ENCODE measurements at regions not wholly inside any gene's neighbourhood (a gene's known extent, or its start where the extent isn't known, plus 50 kb on each side); places are given as distances from the start of the nearest gene placed in this dataset.

DNA sequence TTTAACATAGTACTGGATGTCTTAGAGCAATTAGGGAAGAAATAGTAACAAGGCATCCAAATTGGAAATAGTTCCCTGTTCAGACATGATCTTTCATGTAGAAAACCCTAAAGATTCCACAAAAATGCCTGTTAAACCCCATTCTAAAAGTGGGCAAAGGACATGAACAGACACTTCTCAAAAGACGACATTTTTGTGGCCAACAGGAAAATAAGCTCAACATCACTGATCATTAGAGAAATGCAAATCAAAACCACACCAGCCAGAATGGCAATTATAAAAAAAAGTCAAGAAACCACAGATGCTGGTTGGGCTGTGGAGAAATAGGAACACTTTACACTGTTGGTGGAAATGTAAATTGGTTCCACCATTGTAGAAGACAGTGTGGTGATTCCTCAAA, 109.9 kb upstream of the MOCS1 start:
- TF ChIP-seq, protein P1, sequence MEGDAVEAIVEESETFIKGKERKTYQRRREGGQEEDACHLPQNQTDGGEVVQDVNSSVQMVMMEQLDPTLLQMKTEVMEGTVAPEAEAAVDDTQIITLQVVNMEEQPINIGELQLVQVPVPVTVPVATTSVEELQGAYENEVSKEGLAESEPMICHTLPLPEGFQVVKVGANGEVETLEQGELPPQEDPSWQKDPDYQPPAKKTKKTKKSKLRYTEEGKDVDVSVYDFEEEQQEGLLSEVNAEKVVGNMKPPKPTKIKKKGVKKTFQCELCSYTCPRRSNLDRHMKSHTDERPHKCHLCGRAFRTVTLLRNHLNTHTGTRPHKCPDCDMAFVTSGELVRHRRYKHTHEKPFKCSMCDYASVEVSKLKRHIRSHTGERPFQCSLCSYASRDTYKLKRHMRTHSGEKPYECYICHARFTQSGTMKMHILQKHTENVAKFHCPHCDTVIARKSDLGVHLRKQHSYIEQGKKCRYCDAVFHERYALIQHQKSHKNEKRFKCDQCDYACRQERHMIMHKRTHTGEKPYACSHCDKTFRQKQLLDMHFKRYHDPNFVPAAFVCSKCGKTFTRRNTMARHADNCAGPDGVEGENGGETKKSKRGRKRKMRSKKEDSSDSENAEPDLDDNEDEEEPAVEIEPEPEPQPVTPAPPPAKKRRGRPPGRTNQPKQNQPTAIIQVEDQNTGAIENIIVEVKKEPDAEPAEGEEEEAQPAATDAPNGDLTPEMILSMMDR (conservative IDR thresholded peaks at IDR 0.05; ENCODE audit: low read length) = no peak
- H3K4me3 ChIP-seq (ENCODE audit: low read length) = no peak overlapping the region
- DNase-seq (ENCODE audit: low read depth) = no peak

DNA sequence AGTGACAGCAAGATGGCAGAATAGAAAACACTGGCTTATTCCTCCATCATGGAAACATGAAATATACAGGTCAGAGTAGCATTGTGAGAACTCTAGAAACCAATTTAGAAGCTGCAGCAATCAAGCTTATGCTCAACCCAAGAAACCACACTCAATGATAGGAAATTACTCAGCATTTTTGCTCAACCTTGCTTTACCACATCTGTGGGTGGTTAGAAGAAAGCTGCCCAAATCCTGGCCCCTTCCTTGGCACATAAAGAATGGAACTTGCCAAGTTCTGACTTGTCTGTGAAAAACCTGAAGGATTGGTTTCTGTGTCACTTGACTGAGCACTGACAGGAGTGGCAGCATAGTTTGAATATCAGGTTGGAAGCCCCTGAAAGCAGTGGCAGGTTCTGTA, 108.0 kb upstream of the MOCS1 start:
- no peak overlapping the region for H3K4me3 ChIP-seq (ENCODE audit: low read length)
- TF ChIP-seq, protein P1 (conservative IDR thresholded peaks at IDR 0.05; ENCODE audit: low read length) = no peak
- DNase-seq (ENCODE audit: low read depth) = no peak

DNA sequence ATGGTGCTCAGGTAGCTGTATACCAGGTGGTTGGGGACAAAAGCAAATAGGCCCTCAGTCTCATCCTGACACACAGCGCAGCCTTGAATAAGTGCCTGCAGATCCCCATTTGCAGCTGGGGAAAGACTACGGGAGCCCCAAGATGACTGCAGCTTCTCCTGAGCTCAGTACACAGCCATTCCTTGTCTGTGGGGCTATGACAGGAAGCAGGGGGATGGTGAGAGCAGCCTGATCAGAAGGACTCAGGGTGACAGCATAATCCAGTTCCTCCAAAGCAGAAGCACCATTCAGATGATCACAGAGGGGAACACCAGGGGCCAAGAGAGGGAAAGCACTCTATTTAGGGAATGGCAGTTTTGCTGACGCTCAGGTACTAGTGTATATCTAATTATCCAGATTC, 104.8 kb upstream of the MOCS1 start:
- H3K4me3 ChIP-seq (ENCODE audit: low read length) = no peak overlapping the region
- TF ChIP-seq, protein P1 (conservative IDR thresholded peaks at IDR 0.05; ENCODE audit: low read length) = no peak
- no peak for DNase-seq (ENCODE audit: low read depth)

DNA sequence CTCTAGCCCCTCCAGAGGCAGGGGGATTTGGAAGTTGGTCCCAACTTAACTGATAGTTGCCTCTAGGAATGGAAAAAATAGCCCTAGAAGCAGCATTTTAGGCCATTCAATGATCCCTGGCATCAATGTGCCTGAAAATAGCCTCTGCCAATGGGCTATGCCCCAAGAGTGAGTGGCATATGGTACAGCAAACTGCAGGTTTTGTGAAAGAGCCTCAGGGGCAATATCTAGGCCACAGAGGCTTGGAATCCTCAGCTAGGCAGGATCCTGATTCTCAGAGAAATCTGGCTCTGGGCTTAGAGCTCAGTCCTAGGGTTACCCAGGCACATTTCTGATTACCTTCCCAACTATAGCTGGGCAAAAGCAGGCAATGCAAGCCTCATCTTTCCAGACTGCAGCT, 104.4 kb upstream of the MOCS1 start:
- H3K4me3 ChIP-seq (ENCODE audit: low read length) = no peak overlapping the region
- no peak for DNase-seq (ENCODE audit: low read depth)

DNA sequence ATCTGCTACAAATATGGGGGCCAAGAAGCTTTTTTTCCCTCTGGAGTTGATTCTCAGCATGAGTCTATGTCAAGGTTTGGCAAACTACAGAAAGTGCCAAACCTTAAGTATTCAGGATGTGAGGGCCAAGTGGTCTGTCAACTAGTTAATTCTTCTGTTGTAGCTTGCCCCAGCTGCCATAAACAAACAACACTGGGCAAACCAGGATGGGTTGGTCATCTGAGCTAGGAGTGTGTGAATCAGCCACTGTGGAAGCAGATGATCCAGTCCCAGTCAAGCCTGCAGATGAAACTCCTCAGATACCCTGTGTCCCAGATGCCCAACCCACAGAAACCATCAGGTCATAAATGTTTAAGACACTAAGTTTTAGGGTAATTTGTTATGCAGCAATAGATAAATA, 103.0 kb upstream of the MOCS1 start:
- DNase-seq (ENCODE audit: low read depth) = no peak
- TF ChIP-seq, protein P1 (conservative IDR thresholded peaks at IDR 0.05; ENCODE audit: low read length) = no peak
- H3K4me3 ChIP-seq (ENCODE audit: low read length) = no peak overlapping the region

More for the DNA sequence above, 104.4 kb upstream of the MOCS1 start:
- TF ChIP-seq, protein P1 (conservative IDR thresholded peaks at IDR 0.05; ENCODE audit: low read length) = no peak

DNA sequence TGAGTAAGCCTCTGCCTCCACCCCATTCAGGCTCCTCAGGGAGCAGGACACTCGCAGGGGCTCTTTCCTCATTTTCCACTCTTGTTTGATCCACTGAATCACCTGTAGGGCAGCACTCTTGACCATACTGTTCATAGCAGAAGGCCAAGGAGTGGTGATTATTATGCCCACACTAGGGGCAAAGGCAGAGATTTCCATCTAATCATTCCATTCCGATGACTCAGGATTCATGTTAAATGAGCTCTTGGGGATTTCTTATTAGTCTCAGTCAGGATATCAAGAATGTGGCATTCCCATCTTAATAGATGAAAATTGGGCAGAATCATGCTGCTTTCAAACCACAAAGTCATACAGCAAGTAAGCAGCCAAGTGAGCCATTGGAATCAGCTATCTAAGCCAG, 101.9 kb upstream of the MOCS1 start:
- H3K4me3 ChIP-seq (ENCODE audit: low read length) = no peak overlapping the region
- DNase-seq (ENCODE audit: low read depth) = no peak
- TF ChIP-seq, protein P1 (conservative IDR thresholded peaks at IDR 0.05; ENCODE audit: low read length) = no peak

DNA sequence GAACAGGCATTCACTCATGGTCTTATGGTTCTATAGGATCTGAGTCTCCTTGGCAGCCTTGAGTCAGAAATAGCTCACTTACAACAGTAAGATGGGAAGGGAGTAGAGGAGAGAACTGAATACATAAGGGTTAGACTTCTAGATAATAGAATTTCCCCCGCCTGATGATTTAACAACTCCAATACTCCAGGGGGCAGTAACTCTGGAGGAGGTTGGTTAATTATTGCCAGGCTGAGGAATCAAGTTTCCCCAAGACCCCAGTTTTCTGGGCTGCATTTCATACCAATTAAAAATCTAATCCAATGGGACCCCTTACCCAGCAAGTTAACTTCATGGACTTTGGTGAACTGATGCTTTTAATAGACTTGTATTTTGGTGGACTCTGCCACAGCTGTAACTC, 94.2 kb upstream of the MOCS1 start:
- TF ChIP-seq, protein P1 (conservative IDR thresholded peaks at IDR 0.05; ENCODE audit: low read length) = no peak
- H3K4me3 ChIP-seq (ENCODE audit: low read length) = no peak overlapping the region
- no peak for DNase-seq (ENCODE audit: low read depth)

Measured in AG10803 (cell line).